ENCODE measurements at regions not wholly inside any gene's neighbourhood (a gene's known extent, or its start where the extent isn't known, plus 50 kb on each side); places are given as distances from the start of the nearest gene placed in this dataset.
"Not testable (repeated sequence)": the region's sequence is repeated elsewhere in the genome, so short reads cannot be mapped to it uniquely, and the experiment has no call there.

DNA sequence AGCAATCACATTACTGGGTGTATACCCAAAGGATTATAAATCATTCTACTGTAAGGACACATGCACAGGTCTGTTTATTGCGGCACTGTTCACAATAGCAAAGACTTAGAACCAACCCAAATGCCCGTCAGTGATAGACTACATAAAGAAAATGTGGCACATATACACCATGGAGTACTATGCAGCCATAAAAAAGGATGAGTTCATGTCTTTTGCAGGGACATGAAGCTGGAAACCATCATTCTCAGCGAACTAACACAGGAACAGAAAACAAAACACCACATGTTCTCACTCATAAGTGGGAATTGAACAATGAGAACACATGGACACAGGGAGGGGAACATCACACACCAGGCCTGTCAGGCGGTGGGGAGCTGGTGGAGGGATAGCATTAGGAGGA lies 313.9 kb upstream of the NCKAP5 start:
- TF ChIP-seq POLR2A (IDR thresholded peaks at IDR 0.05) = not testable (repeated sequence)
- TF ChIP-seq, protein P1, sequence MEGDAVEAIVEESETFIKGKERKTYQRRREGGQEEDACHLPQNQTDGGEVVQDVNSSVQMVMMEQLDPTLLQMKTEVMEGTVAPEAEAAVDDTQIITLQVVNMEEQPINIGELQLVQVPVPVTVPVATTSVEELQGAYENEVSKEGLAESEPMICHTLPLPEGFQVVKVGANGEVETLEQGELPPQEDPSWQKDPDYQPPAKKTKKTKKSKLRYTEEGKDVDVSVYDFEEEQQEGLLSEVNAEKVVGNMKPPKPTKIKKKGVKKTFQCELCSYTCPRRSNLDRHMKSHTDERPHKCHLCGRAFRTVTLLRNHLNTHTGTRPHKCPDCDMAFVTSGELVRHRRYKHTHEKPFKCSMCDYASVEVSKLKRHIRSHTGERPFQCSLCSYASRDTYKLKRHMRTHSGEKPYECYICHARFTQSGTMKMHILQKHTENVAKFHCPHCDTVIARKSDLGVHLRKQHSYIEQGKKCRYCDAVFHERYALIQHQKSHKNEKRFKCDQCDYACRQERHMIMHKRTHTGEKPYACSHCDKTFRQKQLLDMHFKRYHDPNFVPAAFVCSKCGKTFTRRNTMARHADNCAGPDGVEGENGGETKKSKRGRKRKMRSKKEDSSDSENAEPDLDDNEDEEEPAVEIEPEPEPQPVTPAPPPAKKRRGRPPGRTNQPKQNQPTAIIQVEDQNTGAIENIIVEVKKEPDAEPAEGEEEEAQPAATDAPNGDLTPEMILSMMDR (IDR thresholded peaks at IDR 0.05) = not testable (repeated sequence)

All from upper lobe of left lung (tissue), 4 donors.